Suprapubic skin (tissue), 4 donors: ENCODE measurements at regions not wholly inside any gene's neighbourhood (a gene's known extent, or its start where the extent isn't known, plus 50 kb on each side); places are given as distances from the start of the nearest gene placed in this dataset.

ENCODE experiments used
- CTCF ChIP-seq, 2 donors: fragments of 200-600 bp in 1 of 2; fragments of 450-650 bp in 1 of 2; sonication (generic) in 1 of 2; IDR thresholded peaks; one replicate each; pipeline ENCODE4 v1.5.1; 2016 to 2019; ENCODE audit warnings: antibody characterized with exemption in 2 of 2, mild to moderate bottlenecking in 1 of 2, moderate library complexity in 1 of 2
- EP300 ChIP-seq: sonication (generic); formaldehyde crosslinking; IDR thresholded peaks from one replicate; pipeline ENCODE4 v1.6.1; 2017; ENCODE audit warnings: antibody characterized with exemption
- POLR2A ChIP-seq, 2 donors: fragments of 450-650 bp; IDR thresholded peaks; one replicate each; pipeline ENCODE4 v1.6.1; 2017; ENCODE audit warnings: antibody characterized with exemption in 2 of 2, mild to moderate bottlenecking in 2 of 2, moderate library complexity in 2 of 2
- POLR2AphosphoS5 ChIP-seq, 3 donors: sonication (generic); formaldehyde crosslinking; IDR thresholded peaks; one replicate each; pipeline ENCODE4 v1.6.1; 2017; ENCODE audit warnings: antibody characterized with exemption in 3 of 3

GRCh38 chr5:92419261-92419660, 1036.1 kb upstream of the ARRDC3 start:
- no peak for TF ChIP-seq POLR2A (IDR thresholded peaks at IDR 0.05)
- no peak for TF ChIP-seq CTCF (IDR thresholded peaks at IDR 0.05)
- no peak for TF ChIP-seq POLR2AphosphoS5 (IDR thresholded peaks at IDR 0.05)
- TF ChIP-seq EP300: no peak
